ENCODE measurements at regions not wholly inside any gene's neighbourhood (a gene's known extent, or its start where the extent isn't known, plus 50 kb on each side); places are given as distances from the start of the nearest gene placed in this dataset.

GRCh38 chr17:79392598-79392997 is 218.3 kb downstream of the RBFOX3 start:
- TF ChIP-seq EGR1 (IDR thresholded peaks at IDR 0.05): no peak
- TF ChIP-seq TCF12 (IDR thresholded peaks at IDR 0.05; ENCODE audit: low read depth): no peak
- TF ChIP-seq EP300 (IDR thresholded peaks at IDR 0.05; ENCODE audit: borderline replicate concordance): no peak
- no peak for TF ChIP-seq MAX (IDR thresholded peaks at IDR 0.05)
- no peak for TF ChIP-seq REST (IDR thresholded peaks at IDR 0.05; ENCODE audit: low read depth)
- TF ChIP-seq FOXM1 (IDR thresholded peaks at IDR 0.05; ENCODE audit: borderline replicate concordance, low read depth): no peak
- no peak for TF ChIP-seq TAF1 (IDR thresholded peaks at IDR 0.05; ENCODE audit: low read depth)
